ENCODE measurements at regions not wholly inside any gene's neighbourhood (a gene's known extent, or its start where the extent isn't known, plus 50 kb on each side); places are given as distances from the start of the nearest gene placed in this dataset.

GRCh38 chr15:99506399-99506798 lies 59.4 kb upstream of the MEF2A start:
- TF ChIP-seq CTCF (IDR thresholded peaks at IDR 0.05; ENCODE audit: low read length): no peak
- no peak for TF ChIP-seq EZH2 (IDR thresholded peaks at IDR 0.05; ENCODE audit: borderline replicate concordance, low read length)
